Common myeloid progenitor, CD34-positive (primary cell): ENCODE measurements at regions not wholly inside any gene's neighbourhood (a gene's known extent, or its start where the extent isn't known, plus 50 kb on each side); places are given as distances from the start of the nearest gene placed in this dataset.

Experiments used
- CTCF ChIA-PET: fragments of 350-600 bp; sonication (Branson Sonifier 250); formaldehyde crosslinking; loops from one replicate; lab custom pipeline; 2021; ENCODE audit warnings: antibody characterized with exemption; lab: Charles Lee
- POLR2A ChIA-PET: fragments of 350-600 bp; sonication (Branson Sonifier 250); formaldehyde crosslinking; loops from one replicate; lab custom pipeline; 2021; ENCODE audit warnings: antibody characterized with exemption; lab: Charles Lee
- DNase-seq, 3 donors: peaks; one replicate each; pipeline versions ENCODE4 v3.0.0 to v3.0.0-alpha.2; 2013
- H3K27ac ChIP-seq, 2 experiments: 1 replicate in 1 of 2; 2 replicates in 1 of 2; pipeline ENCODE4 v1.7.0; 2013; ENCODE audit warnings: inconsistent platforms in 2 of 2, low read length in 2 of 2, mild to moderate bottlenecking in 2 of 2, low read depth in 1 of 2, moderate library complexity in 1 of 2; ENCODE audit not compliant: severe bottlenecking in 2 of 2, insufficient read depth in 1 of 2, poor library complexity in 1 of 2
- H3K27me3 ChIP-seq, 5 experiments: replicated peaks in 2 of 5; 1 replicate in 3 of 5; 2 replicates in 2 of 5; pipeline versions ENCODE4 v1.6.1 to v1.7.0; 2013; ENCODE audit warnings: low read length in 4 of 5, mild to moderate bottlenecking in 2 of 5, moderate library complexity in 2 of 5, inconsistent platforms in 1 of 5; ENCODE audit not compliant: insufficient read depth in 5 of 5, control insufficient read depth in 4 of 5
- H3K36me3 ChIP-seq, 4 experiments: 1 replicate in 2 of 4; 2 replicates in 2 of 4; pipeline versions ENCODE4 v1.6.1 to v1.7.0; 2013; ENCODE audit warnings: low read length in 3 of 4, control low read depth in 1 of 4, mild to moderate bottlenecking in 1 of 4; ENCODE audit not compliant: control insufficient read depth in 4 of 4, insufficient read depth in 4 of 4
- H3K4me1 ChIP-seq, 4 experiments: 1 replicate in 3 of 4; 2 replicates in 1 of 4; pipeline versions ENCODE4 v1.6.1 to v1.7.1; 2013; ENCODE audit warnings: low read length in 3 of 4, mild to moderate bottlenecking in 3 of 4, control low read depth in 1 of 4, inconsistent platforms in 1 of 4, moderate library complexity in 1 of 4; ENCODE audit not compliant: control insufficient read depth in 4 of 4, insufficient read depth in 4 of 4; ENCODE audit errors: control extremely low read depth in 1 of 4
- H3K4me3 ChIP-seq, 7 experiments: 1 replicate in 4 of 7; 2 replicates in 3 of 7; pipeline versions ENCODE4 v1.5.1 to v1.7.0; 2013; ENCODE audit warnings: mild to moderate bottlenecking in 7 of 7, low read length in 6 of 7, moderate library complexity in 6 of 7, inconsistent platforms in 2 of 7, low read depth in 2 of 7, control low read depth in 1 of 7; ENCODE audit not compliant: insufficient read depth in 4 of 7, control insufficient read depth in 1 of 7; ENCODE audit errors: extremely low read depth in 1 of 7
- H3K9me3 ChIP-seq, 5 experiments: 1 replicate in 4 of 5; 2 replicates in 1 of 5; pipeline versions ENCODE4 v1.6.1 to v1.7.1; 2013; ENCODE audit warnings: low read length in 4 of 5, mild to moderate bottlenecking in 2 of 5, inconsistent platforms in 1 of 5, low read depth in 1 of 5, moderate library complexity in 1 of 5; ENCODE audit not compliant: control insufficient read depth in 4 of 5, insufficient read depth in 2 of 5; ENCODE audit errors: control extremely low read depth in 1 of 5
- WGBS: methylation state at CpG from one replicate; pipeline ENCODE4 v1.1.5; 2013; ENCODE audit not compliant: insufficient coverage; 5-methylcytosine and 5-hydroxymethylcytosine counted together

GRCh38 chr1:38718031-38718430 is 141.5 kb downstream of the RRAGC start:
- ChIA-PET CTCF (no interaction called here), POLR2A (no interaction called here)
- no peaks in the 10 kb centered on the region for H3K36me3 ChIP-seq
- H3K9me3 ChIP-seq = peaks cover 0 to 11% (median 0%) of the 10 kb centered on the region in 5 experiments
- H3K27ac ChIP-seq = no peak overlapping the region
- WGBS = 94% methylated on average over 7 of the region's 8 CpGs
- no peak for DNase-seq
- peaks cover 0 to 3% (median 0%) of the 10 kb centered on the region in 5 experiments for H3K27me3 ChIP-seq
- H3K4me3 ChIP-seq = no peak overlapping the region
- no peaks in the 10 kb centered on the region for H3K4me1 ChIP-seq

DNA sequence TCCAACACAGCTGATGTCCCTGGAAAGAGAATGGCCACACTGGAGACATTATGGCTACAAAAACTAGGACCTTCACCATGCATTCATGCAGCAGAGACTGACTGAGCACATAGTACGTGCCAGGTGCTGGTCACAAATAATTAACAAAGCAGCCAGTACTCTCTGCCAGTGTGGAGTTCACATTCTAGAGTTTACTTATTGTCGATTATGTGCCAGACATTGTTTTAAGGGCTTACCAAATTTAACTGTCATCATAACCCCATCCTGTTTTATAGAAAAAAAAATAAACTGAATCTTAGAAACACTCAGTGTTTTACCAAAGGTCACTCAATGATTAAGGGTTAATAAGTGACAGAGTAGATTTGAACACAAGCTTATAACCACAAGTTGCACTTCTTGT is 143.3 kb downstream of the RRAGC start:
- Histone ChIP-seq H3K27me3 (peaks cover 0 to 3% (median 0%) of the 10 kb centered on the region in 5 experiments), H3K9me3 (peaks cover 0 to 16% (median 0%) of the 10 kb centered on the region in 5 experiments), H3K4me3 (no peak overlapping the region), H3K36me3 (no peaks in the 10 kb centered on the region), H3K27ac (no peak overlapping the region), H3K4me1 (no peaks in the 10 kb centered on the region)
- ChIA-PET CTCF (no interaction called here), POLR2A (no interaction called here)
- DNase-seq = no peak
- 89% methylated on average over 1 of the region's 2 CpGs for WGBS

GRCh38 chr1:38715415-38715814 is 144.2 kb downstream of the RRAGC start:
- 94% methylated on average over 9 of the region's 9 CpGs for WGBS
- H3K36me3 ChIP-seq = no peaks in the 10 kb centered on the region
- H3K4me1 ChIP-seq = no peaks in the 10 kb centered on the region
- H3K9me3 ChIP-seq = peaks cover 0 to 16% (median 0%) of the 10 kb centered on the region in 5 experiments
- no peak overlapping the region for H3K4me3 ChIP-seq
- no peak overlapping the region for H3K27ac ChIP-seq
- POLR2A ChIA-PET = no interaction called here
- peaks cover 0 to 1% (median 0%) of the 10 kb centered on the region in 5 experiments for H3K27me3 ChIP-seq
- DNase-seq = no peak
- CTCF ChIA-PET = no interaction called here

GRCh38 chr1:38712046-38712445 is 147.5 kb downstream of the RRAGC start:
- POLR2A ChIA-PET = no interaction called here
- no CpG with 5 or more reads among the region's 1 CpG for WGBS

GRCh38 chr1:38708701-38709258 is 150.8 kb downstream of the RRAGC start:
- ChIA-PET POLR2A (no interaction called here), CTCF (no interaction called here)
- H3K4me1 ChIP-seq = no peaks in the 10 kb centered on the region
- H3K4me3 ChIP-seq = no peak overlapping the region
- H3K9me3 ChIP-seq = peaks cover 0 to 17% (median 5%) of the 10 kb centered on the region in 5 experiments
- 97% methylated on average over 36 of the region's 44 CpGs for WGBS
- H3K27me3 ChIP-seq = peaks cover 0 to 3% (median 0%) of the 10 kb centered on the region in 5 experiments
- DNase-seq = no peak
- no peaks in the 10 kb centered on the region for H3K36me3 ChIP-seq
- H3K27ac ChIP-seq = no peak overlapping the region

More at GRCh38 chr1:38712046-38712445, 147.5 kb downstream of the RRAGC start:
- Histone ChIP-seq H3K27ac (no peak overlapping the region), H3K4me1 (no peaks in the 10 kb centered on the region), H3K9me3 (peaks cover 0 to 16% (median 0%) of the 10 kb centered on the region in 5 experiments), H3K27me3 (no peaks in the 10 kb centered on the region), H3K4me3 (no peak overlapping the region), H3K36me3 (no peaks in the 10 kb centered on the region)
- CTCF ChIA-PET = no interaction called here
- no peak for DNase-seq

DNA sequence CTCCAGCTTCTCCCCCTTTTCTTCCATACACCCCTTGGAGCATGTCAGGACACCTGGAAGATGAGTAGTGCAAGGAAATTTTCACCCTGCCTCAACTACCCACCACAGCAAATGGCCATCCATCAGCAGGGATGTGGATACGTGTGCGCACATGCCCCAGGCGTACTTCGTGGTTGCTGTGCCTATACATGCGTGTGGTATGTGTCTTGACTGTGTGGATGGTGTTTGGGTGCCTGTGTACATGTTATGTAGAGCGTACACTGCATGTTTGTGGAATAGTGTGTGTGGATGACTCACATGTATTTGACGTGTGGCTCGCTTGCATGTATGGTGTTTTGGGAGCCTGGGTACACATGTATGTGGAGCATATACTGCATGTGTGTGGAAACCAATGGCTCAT is 158.5 kb downstream of the RRAGC start:
- H3K4me3 ChIP-seq = no peak overlapping the region
- no peak overlapping the region for H3K27ac ChIP-seq
- no peak for DNase-seq
- peaks cover 0 to 7% (median 3%) of the 10 kb centered on the region in 5 experiments for H3K27me3 ChIP-seq
- WGBS = 96% methylated on average over 5 of the region's 8 CpGs
- peaks cover 0 to 14% (median 5%) of the 10 kb centered on the region in 5 experiments for H3K9me3 ChIP-seq
- H3K36me3 ChIP-seq = no peaks in the 10 kb centered on the region
- CTCF ChIA-PET = no interaction called here
- POLR2A ChIA-PET = no interaction called here
- H3K4me1 ChIP-seq = no peaks in the 10 kb centered on the region

DNA sequence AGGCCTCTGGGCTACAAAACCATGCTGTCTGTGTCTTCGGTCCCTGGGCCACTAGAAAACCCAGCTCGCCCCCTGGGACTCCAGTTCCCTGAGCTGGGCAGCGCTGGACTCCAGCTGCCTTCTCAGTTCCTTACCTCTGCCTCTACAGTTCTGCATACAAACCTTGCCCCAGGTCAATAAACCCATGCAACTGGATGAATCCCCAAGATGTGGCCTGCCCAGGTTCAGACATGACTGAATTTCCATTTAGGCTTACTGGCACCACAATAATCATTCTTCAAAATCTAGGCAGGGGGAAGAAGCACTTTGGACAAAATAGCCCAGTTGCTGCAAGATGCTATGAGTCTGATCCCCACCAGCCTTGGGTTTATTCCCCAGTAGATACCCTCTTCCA is 159.5 kb downstream of the RRAGC start:
- POLR2A ChIA-PET = no interaction called here
- DNase-seq = no peak
- CTCF ChIA-PET = no interaction called here
- 100% methylated on average over 3 of the region's 3 CpGs for WGBS
- H3K27me3 ChIP-seq = peaks cover 0 to 7% (median 2%) of the 10 kb centered on the region in 5 experiments
- H3K27ac ChIP-seq = no peak overlapping the region
- no peaks in the 10 kb centered on the region for H3K36me3 ChIP-seq
- H3K4me3 ChIP-seq = no peak overlapping the region
- no peaks in the 10 kb centered on the region for H3K4me1 ChIP-seq
- H3K9me3 ChIP-seq = peaks cover 0 to 6% (median 2%) of the 10 kb centered on the region in 5 experiments
